NB4 (cell line): ENCODE measurements at regions not wholly inside any gene's neighbourhood (a gene's known extent, or its start where the extent isn't known, plus 50 kb on each side); places are given as distances from the start of the nearest gene placed in this dataset.

ENCODE experiments used
- DNase-seq: peaks from one replicate; pipeline ENCODE4 v3.0.0; 2010; ENCODE audit warnings: low read depth
- H3K4me3 ChIP-seq: one replicate; pipeline ENCODE4 v1.5.1; 2011; ENCODE audit warnings: mild to moderate bottlenecking, low read depth, low read length, moderate library complexity
- CTCF ChIP-seq: IDR thresholded peaks from one replicate; pipeline ENCODE4 v1.5.1; 2012; ENCODE audit warnings: low read depth, low read length
- MAX ChIP-seq: IDR thresholded peaks from 2 replicates; pipeline ENCODE4 v1.6.1; 2011; ENCODE audit warnings: low read depth, low read length
- MYC ChIP-seq: IDR thresholded peaks from 2 replicates; pipeline ENCODE4 v1.6.1; 2011; ENCODE audit warnings: low read depth, low read length
- POLR2A ChIP-seq: IDR thresholded peaks from 2 replicates; pipeline ENCODE4 v1.6.1; 2011; ENCODE audit warnings: mild to moderate bottlenecking; ENCODE audit not compliant: insufficient read length; ENCODE audit errors: extremely low read depth

GRCh38 chr7:20477067-20477466 is 138.4 kb upstream of the ABCB5 start:
- no peak overlapping the region for H3K4me3 ChIP-seq
- no peak for TF ChIP-seq POLR2A
- no peak for TF ChIP-seq CTCF
- TF ChIP-seq MAX = no peak
- no peak for TF ChIP-seq MYC
- no peak for DNase-seq

GRCh38 chr7:20479706-20480105 is 135.8 kb upstream of the ABCB5 start:
- H3K4me3 ChIP-seq = no peak overlapping the region
- TF ChIP-seq CTCF (no peak), POLR2A (no peak), MYC (no peak), MAX (no peak)
- DNase-seq = no peak

- TF ChIP-seq POLR2A (no peak), CTCF (no peak), MAX (no peak), MYC (no peak)
- no peak for DNase-seq
- no peak overlapping the region for H3K4me3 ChIP-seq
Observed at GRCh38 chr7:20482071-20482470, 133.4 kb upstream of the ABCB5 start.

- H3K4me3 ChIP-seq = no peak overlapping the region
- TF ChIP-seq CTCF = no peak
- TF ChIP-seq MYC = no peak
- no peak for TF ChIP-seq POLR2A
- TF ChIP-seq MAX = no peak
- DNase-seq = no peak
Observed at GRCh38 chr7:20484356-20484755, 131.1 kb upstream of the ABCB5 start.

- no peak for TF ChIP-seq POLR2A
- TF ChIP-seq CTCF = no peak
- no peak for TF ChIP-seq MAX
- TF ChIP-seq MYC = no peak
- H3K4me3 ChIP-seq = no peak overlapping the region
- no peak for DNase-seq
Observed at GRCh38 chr7:20488850-20489249, 126.6 kb upstream of the ABCB5 start.

GRCh38 chr7:20491284-20491683 is 124.2 kb upstream of the ABCB5 start:
- no peak for TF ChIP-seq CTCF

More at GRCh38 chr7:20491284-20491683, 124.2 kb upstream of the ABCB5 start:
- H3K4me3 ChIP-seq = no peak overlapping the region
- DNase-seq = no peak
